H9 (cell line): ENCODE measurements at regions not wholly inside any gene's neighbourhood (a gene's known extent, or its start where the extent isn't known, plus 50 kb on each side); places are given as distances from the start of the nearest gene placed in this dataset.

Experiments used
- DNase-seq: peaks from one replicate; pipeline ENCODE4 v3.0.0-alpha.2; 2017
- H2AFZ ChIP-seq: one replicate; pipeline ENCODE4 v1.6.1; 2013; ENCODE audit warnings: mild to moderate bottlenecking, low read length, control low read depth, moderate library complexity
- H2AK5ac ChIP-seq: 2 replicates; pipeline ENCODE4 v1.6.1; 2013; ENCODE audit warnings: low read length, control low read depth, mixed read lengths; ENCODE audit not compliant: insufficient read length
- H2BK120ac ChIP-seq: one replicate; pipeline ENCODE4 v1.6.1; 2013; ENCODE audit warnings: low read depth, mild to moderate bottlenecking, low read length, control low read depth, inconsistent platforms; ENCODE audit not compliant: poor library complexity, severe bottlenecking
- H2BK12ac ChIP-seq: 2 replicates; pipeline ENCODE4 v1.6.1; 2013; ENCODE audit warnings: low read length, control low read depth, mixed read lengths, low read depth; ENCODE audit not compliant: insufficient read length
- H2BK15ac ChIP-seq: 2 replicates; pipeline ENCODE4 v1.6.1; 2013; ENCODE audit warnings: low read depth, low read length, control low read depth
- H2BK20ac ChIP-seq: one replicate; pipeline ENCODE4 v1.6.1; 2013; ENCODE audit warnings: low read depth, mild to moderate bottlenecking, low read length, control low read depth, inconsistent platforms; ENCODE audit not compliant: poor library complexity, severe bottlenecking
- H2BK5ac ChIP-seq: 2 replicates; pipeline ENCODE4 v1.6.1; 2013; ENCODE audit warnings: low read length, control low read depth, mixed read lengths; ENCODE audit not compliant: insufficient read length
- H3K14ac ChIP-seq: 2 replicates; pipeline ENCODE4 v1.6.1; 2013; ENCODE audit warnings: low read length, control low read depth; ENCODE audit not compliant: insufficient read depth
- H3K18ac ChIP-seq: 2 replicates; pipeline ENCODE4 v1.6.1; 2013; ENCODE audit warnings: low read depth, mild to moderate bottlenecking, mixed read lengths, low read length, control low read depth; ENCODE audit not compliant: insufficient read length
- H3K23ac ChIP-seq: 2 replicates; pipeline ENCODE4 v1.6.1; 2013; ENCODE audit warnings: low read length, control low read depth, mixed read lengths, low read depth; ENCODE audit not compliant: insufficient read length
- H3K23me2 ChIP-seq: 2 replicates; pipeline ENCODE4 v1.6.1; 2013; ENCODE audit warnings: low read depth, mild to moderate bottlenecking, mixed read lengths, low read length, control low read depth; ENCODE audit not compliant: insufficient read length, poor library complexity, severe bottlenecking
- H3K27ac ChIP-seq: 2 replicates; pipeline ENCODE4 v1.5.1; 2013; ENCODE audit warnings: low read length, control low read depth, mixed read lengths, low read depth; ENCODE audit not compliant: insufficient read length
- H3K27me3 ChIP-seq: 2 replicates; pipeline ENCODE4 v1.6.1; 2013; ENCODE audit warnings: low read length, control low read depth, inconsistent platforms; ENCODE audit not compliant: insufficient read depth
- H3K4ac ChIP-seq: 2 replicates; pipeline ENCODE4 v1.6.1; 2013; ENCODE audit warnings: low read depth, mild to moderate bottlenecking, control low read depth, inconsistent platforms, low read length, moderate library complexity
- H3K4me1 ChIP-seq: 2 replicates; pipeline ENCODE4 v1.6.1; 2013; ENCODE audit warnings: low read length, control low read depth, inconsistent platforms; ENCODE audit not compliant: insufficient read depth
- H3K4me2 ChIP-seq: 2 replicates; pipeline ENCODE4 v1.6.1; 2013; ENCODE audit warnings: low read length, control low read depth, mixed read lengths; ENCODE audit not compliant: insufficient read length, insufficient read depth
- H3K56ac ChIP-seq: 2 replicates; pipeline ENCODE4 v1.6.1; 2013; ENCODE audit warnings: low read depth, mild to moderate bottlenecking, mixed read lengths, low read length, control low read depth; ENCODE audit not compliant: insufficient read length
- H3K79me1 ChIP-seq: 2 replicates; pipeline ENCODE4 v1.6.1; 2013; ENCODE audit warnings: low read depth, mild to moderate bottlenecking, moderate library complexity, low read length, control low read depth, inconsistent platforms; ENCODE audit not compliant: insufficient read depth, poor library complexity, severe bottlenecking
- H3K79me2 ChIP-seq: 2 replicates; pipeline ENCODE4 v1.6.1; 2013; ENCODE audit warnings: low read length, control low read depth, inconsistent platforms; ENCODE audit not compliant: insufficient read depth
- H3K9ac ChIP-seq: 2 replicates; pipeline ENCODE4 v1.6.1; 2013; ENCODE audit warnings: low read length, control low read depth, mixed read lengths; ENCODE audit not compliant: insufficient read length; ENCODE audit errors: extremely low read depth
- H3K9me3 ChIP-seq: one replicate; pipeline ENCODE4 v1.6.1; 2013; ENCODE audit warnings: low read depth, low read length, inconsistent platforms; ENCODE audit not compliant: control insufficient read depth
- H3T11ph ChIP-seq: one replicate; pipeline ENCODE4 v1.6.1; 2013; ENCODE audit warnings: mild to moderate bottlenecking, low read length, control low read depth, inconsistent platforms
- H4K20me1 ChIP-seq: one replicate; pipeline ENCODE4 v1.6.1; 2013; ENCODE audit not compliant: control insufficient read depth, insufficient read length, insufficient read depth
- H4K5ac ChIP-seq: 2 replicates; pipeline ENCODE4 v1.6.1; 2013; ENCODE audit warnings: low read depth, mild to moderate bottlenecking, mixed read lengths, low read length, control low read depth; ENCODE audit not compliant: insufficient read length
- H4K8ac ChIP-seq: replicated peaks from 2 replicates; pipeline ENCODE4 v1.6.1; 2013; ENCODE audit warnings: low read length, control low read depth, mixed read lengths, low read depth; ENCODE audit not compliant: insufficient read length
- H4K91ac ChIP-seq: 2 replicates; pipeline ENCODE4 v1.6.1; 2013; ENCODE audit warnings: low read depth, mild to moderate bottlenecking, moderate library complexity, mixed read lengths, low read length, control low read depth; ENCODE audit not compliant: insufficient read length
- H3K27ac Mint-ChIP-seq, 3 experiments: 2 replicates in 2 of 3; 3 replicates in 1 of 3; pipeline ENCODE4 v1.8.0; 2020 to 2021; ENCODE audit warnings: mixed read lengths in 3 of 3, mild to moderate bottlenecking in 1 of 3, moderate library complexity in 1 of 3
- H3K27me3 Mint-ChIP-seq: 2 replicates; pipeline ENCODE4 v1.8.0; 2021; ENCODE audit warnings: low read depth, mild to moderate bottlenecking, moderate library complexity, mixed read lengths
- H3K36me3 Mint-ChIP-seq, 3 experiments: 2 replicates in 2 of 3; 3 replicates in 1 of 3; pipeline ENCODE4 v1.8.0; 2020 to 2021; ENCODE audit warnings: low read depth in 3 of 3, mixed read lengths in 3 of 3; ENCODE audit not compliant: insufficient read depth in 1 of 3
- H3K4me1 Mint-ChIP-seq, 2 experiments: 2 replicates each; pipeline ENCODE4 v1.8.0; 2020; ENCODE audit warnings: mixed read lengths in 2 of 2
- H3K4me3 Mint-ChIP-seq, 2 experiments: 2 replicates in 1 of 2; 3 replicates in 1 of 2; pipeline ENCODE4 v1.8.0; 2020 to 2021; ENCODE audit warnings: mild to moderate bottlenecking in 2 of 2, mixed read lengths in 2 of 2, moderate library complexity in 1 of 2
- H3K9me3 Mint-ChIP-seq, 2 experiments: 2 replicates in 1 of 2; 3 replicates in 1 of 2; pipeline ENCODE4 v1.8.0; 2020; ENCODE audit warnings: mild to moderate bottlenecking in 2 of 2, mixed read lengths in 2 of 2, moderate library complexity in 1 of 2
- CTCF ChIP-seq: fragments of 200-600 bp; sonication (generic); conservative IDR thresholded peaks from 3 replicates; pipeline ENCODE4 v1.8.0; 2021; ENCODE audit warnings: antibody characterized with exemption, mild to moderate bottlenecking
- WGBS: extraction: QIAGEN DNeasy Blood & Tissue Kit; methylation state at CpG from one replicate; pipeline ENCODE4 v1.1.7; 2013; ENCODE audit warnings: missing lambda C conversion rate, low lambda C conversion rate, mixed read lengths; ENCODE audit not compliant: insufficient read length; ENCODE audit errors: extremely low coverage; 5-methylcytosine and 5-hydroxymethylcytosine counted together

- H4K20me1 ChIP-seq, result no peaks in the 10 kb centered on the region
- H2AFZ ChIP-seq, result no peak overlapping the region
- no peak overlapping the region for H4K91ac ChIP-seq
- no peak overlapping the region for H3K4ac ChIP-seq
- H3T11ph ChIP-seq, result no peak overlapping the region
- H3K9me3 ChIP-seq, result no peaks in the 10 kb centered on the region
- H3K9ac ChIP-seq, result no peak overlapping the region
- no peak overlapping the region for H4K8ac ChIP-seq
- H3K4me1 ChIP-seq, result peaks cover 17% of the 10 kb centered on the region
- H3K23me2 ChIP-seq, result no peaks in the 10 kb centered on the region
- no peaks in the 10 kb centered on the region for H3K79me1 ChIP-seq
- H3K27me3 ChIP-seq, result no peaks in the 10 kb centered on the region
- H3K23ac ChIP-seq, result no peak overlapping the region
- no peak overlapping the region for H2BK5ac ChIP-seq
- Mint-ChIP-seq H3K36me3 (no peaks in the 10 kb centered on the region; a peak in 1 of 7 replicates), H3K27me3 (peaks cover 2% of the 10 kb centered on the region), H3K27ac (peak overlapping the region in 1 of 3 experiments; percentile 57; a peak in 2 of 7 replicates), H3K4me1 (peaks cover 27 to 30% of the 10 kb centered on the region in 2 experiments), H3K4me3 (no peak overlapping the region), H3K9me3 (no peaks in the 10 kb centered on the region)
- no peak overlapping the region for H2AK5ac ChIP-seq
- H3K18ac ChIP-seq, result no peak overlapping the region
- no peaks in the 10 kb centered on the region for H3K79me2 ChIP-seq
- H2BK12ac ChIP-seq, result no peak overlapping the region
- TF ChIP-seq CTCF, result no peak
- no peak overlapping the region for H2BK120ac ChIP-seq
- H3K4me2 ChIP-seq, result no peak overlapping the region
- H2BK15ac ChIP-seq, result no peak overlapping the region
- H3K14ac ChIP-seq, result no peak overlapping the region
- no peak overlapping the region for H3K56ac ChIP-seq
- no peak overlapping the region for H3K27ac ChIP-seq
- no CpG with 5 or more reads among the region's 8 CpGs for WGBS
- no peak overlapping the region for H4K5ac ChIP-seq
- DNase-seq, result no peak
- no peak overlapping the region for H2BK20ac ChIP-seq
Measured at GRCh38 chr12:65754744-65755595, 69.3 kb upstream of the HMGA2 start.
